GM08714 (cell line): ENCODE measurements at regions not wholly inside any gene's neighbourhood (a gene's known extent, or its start where the extent isn't known, plus 50 kb on each side); places are given as distances from the start of the nearest gene placed in this dataset.
"Not testable (repeated sequence)": the region's sequence is repeated elsewhere in the genome, so short reads cannot be mapped to it uniquely, and the experiment has no call there.

ENCODE experiments used
- H3K4me3 ChIP-seq: fragments of 200-500 bp; sonication (Bioruptor generic); 2 replicates; pipeline ENCODE4 v1.5.1; 2014; ENCODE audit warnings: mild to moderate bottlenecking, low read length, inconsistent platforms
- ZNF274 ChIP-seq: IDR thresholded peaks from 2 replicates; pipeline ENCODE4 v1.6.1; 2012; ENCODE audit warnings: mild to moderate bottlenecking, low read depth, low read length

DNA sequence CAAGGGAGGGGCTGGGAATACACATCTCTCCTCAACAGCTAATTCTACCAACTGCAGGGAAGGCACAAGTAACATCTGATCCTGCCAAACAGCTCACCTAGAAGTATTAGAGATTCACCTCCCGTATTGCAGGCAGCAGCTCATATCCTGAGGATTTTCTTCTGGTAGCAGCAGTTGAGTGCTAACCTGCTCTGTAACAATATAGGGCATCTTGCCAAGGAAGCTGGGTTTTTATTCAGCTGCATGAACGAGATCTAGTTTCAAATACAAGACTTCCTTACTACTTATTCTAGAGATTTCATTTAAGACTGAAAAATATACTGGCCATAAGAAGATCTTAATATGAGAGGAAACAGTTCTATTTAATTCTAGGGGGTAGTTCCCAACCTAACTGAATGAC lies 261.4 kb upstream of the USP15 start:
- TF ChIP-seq ZNF274: no peak
- no peak overlapping the region for H3K4me3 ChIP-seq

DNA sequence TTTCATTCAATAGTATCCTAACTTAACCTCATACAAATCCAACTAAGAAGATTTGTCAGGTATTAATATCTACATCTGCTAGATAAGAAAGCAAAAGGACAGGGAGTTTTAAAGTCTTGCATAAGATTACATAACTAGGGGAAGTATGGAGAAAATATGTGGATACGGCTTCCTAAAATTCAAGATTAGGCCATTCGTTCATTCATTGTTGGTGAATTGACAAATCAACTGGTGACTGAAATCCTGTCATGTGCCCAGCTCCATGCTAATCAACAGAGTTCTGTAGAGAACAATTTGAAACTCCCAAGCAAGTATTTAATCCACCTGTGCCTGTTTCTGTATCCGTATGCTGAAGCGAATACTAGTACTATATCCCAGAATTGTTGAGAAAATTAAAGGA lies 260.9 kb upstream of the USP15 start:
- TF ChIP-seq ZNF274: no peak
- no peak overlapping the region for H3K4me3 ChIP-seq

DNA sequence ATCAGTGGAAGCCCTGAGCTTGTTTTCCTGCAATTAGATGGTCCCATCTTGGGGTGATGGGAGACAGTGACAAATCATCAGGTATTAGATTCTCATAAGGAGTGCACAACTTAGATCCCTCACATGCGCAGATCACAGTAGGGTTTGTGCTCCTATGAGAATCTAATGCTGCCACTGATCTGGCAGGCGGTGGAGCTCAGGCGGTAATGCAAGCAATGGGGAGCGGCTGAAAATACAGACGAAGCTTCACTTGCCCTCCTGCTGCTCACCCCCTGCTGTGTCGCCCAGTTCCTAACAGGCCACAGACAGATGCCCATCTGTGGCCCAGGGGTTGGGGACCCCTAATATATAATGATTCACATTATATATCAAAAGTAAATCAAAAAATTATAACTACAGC lies 258.8 kb upstream of the USP15 start:
- no peak for TF ChIP-seq ZNF274

DNA sequence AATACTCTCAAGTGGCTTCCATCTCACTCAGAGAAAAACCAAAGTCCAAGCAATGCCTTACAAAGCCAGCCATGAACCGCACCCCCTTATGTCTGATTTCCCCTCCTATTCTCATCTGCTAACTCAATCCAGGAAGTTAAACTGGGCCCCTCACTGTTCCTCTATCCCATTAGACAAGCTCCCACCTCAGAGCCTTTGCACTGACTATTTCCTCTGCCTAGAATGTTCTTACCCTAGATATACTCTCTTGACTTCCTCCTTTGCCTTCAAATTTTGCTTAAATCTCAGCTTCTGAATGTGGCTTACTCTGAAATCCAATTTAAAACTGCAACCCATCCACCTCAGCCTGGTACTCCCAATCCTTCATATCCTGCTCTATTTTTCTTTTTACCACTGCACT lies 257.0 kb upstream of the USP15 start:
- no peak overlapping the region for H3K4me3 ChIP-seq
- TF ChIP-seq ZNF274: no peak

More for the DNA sequence above, 258.8 kb upstream of the USP15 start:
- no peak overlapping the region for H3K4me3 ChIP-seq

DNA sequence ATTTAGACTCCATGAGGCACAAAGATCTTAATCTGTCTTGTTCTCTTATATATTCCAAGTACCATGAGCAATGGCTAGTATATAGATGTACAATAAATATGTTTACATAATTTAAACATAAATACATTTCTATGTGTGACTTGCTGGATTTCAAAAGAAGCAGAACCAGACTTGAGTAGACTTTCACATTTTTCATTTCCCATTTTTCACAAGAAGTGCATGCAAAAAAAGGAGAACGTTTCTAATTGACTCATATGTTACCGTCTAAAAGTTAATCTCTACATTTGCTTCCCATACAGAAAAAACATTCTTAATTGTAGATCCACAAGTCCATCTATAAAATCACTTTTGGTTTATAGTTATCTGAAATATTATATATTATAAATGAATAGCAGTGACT lies 256.5 kb upstream of the USP15 start:
- TF ChIP-seq ZNF274: no peak
- no peak overlapping the region for H3K4me3 ChIP-seq

DNA sequence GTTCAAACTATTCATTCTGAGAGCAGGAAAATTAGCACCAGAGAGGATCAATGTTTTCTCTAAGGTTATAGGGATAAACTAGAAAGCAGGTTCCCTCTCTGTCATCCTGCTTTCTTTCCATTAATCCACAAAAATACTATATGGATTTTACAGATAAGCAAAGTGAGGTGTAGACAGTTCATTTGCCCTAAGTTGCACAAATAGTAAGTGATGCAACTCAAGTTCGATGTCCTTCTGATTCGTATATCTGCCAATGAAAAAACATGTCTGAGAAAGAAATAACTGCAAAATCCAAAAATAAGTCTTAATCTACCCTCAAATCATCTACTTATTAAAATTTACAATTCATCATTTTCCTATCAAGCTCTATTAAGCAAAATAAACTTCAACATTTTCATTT lies 254.6 kb upstream of the USP15 start:
- no peak for TF ChIP-seq ZNF274
- no peak overlapping the region for H3K4me3 ChIP-seq

DNA sequence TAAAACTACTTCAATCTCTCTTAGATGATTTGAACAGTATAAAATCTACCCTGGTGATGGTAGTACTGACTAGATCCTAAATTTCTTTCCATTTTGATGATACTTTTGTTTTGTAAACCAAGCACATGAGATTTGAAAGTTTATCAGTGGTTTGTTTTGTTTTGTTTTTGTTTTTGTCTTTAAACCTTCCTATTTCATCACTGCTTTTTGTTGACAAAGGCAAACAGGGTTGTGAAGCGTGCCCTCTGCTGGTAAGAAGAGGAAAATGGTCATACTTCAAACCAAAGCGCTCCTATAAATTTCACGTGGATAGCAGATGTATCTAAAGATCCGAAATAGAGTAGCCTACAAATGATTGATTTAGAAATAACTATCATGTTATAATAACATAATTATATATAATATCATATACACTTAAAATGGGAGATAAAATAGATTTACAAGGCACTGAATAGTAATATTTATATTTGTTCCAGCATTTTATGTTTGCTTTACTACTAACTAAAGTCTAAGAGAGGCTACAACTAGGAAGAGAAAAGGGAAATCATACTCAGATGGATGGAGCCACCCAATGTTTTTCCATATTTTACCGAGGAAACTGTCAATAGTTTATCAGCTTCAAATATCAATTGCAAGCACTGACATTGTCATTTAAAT lies 254.0 kb upstream of the USP15 start:
- no peak overlapping the region for H3K4me3 ChIP-seq
- TF ChIP-seq ZNF274: no peak

DNA sequence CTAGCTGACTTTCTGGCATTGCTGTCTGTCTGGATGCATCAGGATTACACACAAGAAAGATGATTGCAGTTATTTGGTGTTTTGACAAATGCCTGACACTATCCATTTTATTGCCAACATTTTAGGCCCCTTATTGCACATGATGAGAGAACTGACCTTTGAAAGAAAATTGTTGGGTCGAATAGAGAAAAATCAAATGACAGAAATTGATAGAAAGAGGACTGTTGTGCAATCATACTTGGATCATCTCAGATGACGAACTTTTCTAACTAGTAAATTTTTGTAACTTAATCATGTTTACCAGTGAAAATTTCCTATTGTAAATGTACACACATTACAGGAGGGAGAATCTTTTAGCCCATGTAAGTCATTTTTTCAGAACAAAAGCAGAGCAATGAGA lies 251.5 kb upstream of the USP15 start:
- no peak for TF ChIP-seq ZNF274
- no peak overlapping the region for H3K4me3 ChIP-seq

DNA sequence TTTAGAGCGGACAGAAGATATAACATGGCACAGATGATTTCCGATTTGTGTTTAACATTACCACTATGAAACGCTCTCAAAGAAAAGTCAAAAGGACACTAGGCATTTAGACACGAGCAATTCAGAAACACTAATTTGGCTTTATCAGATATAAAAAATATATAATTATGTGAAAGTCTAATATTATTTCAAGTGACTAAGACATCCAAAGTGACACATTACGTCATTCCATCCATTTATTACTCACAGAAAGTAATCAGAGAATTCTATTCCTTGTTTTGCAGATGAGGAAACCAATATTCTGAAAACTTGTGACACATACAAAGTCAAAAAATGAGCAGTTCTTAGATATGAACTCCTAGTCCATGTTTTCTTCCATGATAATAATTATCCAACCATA lies 250.8 kb upstream of the USP15 start:
- H3K4me3 ChIP-seq: no peak overlapping the region
- TF ChIP-seq ZNF274: no peak

DNA sequence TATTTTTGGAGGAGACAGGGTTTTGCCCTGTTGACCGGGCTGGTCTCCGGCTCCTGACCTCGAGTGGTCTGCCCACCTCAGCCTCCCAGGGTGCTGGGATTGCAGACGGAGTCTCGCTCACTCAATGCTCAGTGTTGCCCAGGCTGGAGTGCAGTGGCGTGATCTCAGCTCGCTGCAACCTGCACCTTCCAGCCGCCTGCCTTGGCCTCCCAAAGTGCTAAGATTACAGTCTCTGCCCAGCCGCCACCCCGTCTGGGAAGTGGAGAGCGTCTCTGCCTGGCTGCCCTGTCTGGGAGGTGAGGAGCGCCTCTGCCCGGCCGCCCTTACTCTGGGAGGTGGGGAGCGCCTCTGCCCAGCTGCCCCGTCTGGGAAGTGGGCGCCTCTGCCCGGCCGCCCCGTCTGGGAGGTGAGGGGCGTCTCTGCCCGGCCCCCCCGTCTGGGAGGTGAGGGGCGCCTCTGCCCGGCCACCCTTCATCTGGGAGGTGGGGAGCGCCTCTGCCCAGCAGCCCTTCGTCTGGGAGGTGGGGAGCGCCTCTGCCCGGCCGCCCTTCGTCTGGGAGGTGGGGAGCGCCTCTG lies 249.8 kb upstream of the USP15 start:
- H3K4me3 ChIP-seq: not testable (repeated sequence)

DNA sequence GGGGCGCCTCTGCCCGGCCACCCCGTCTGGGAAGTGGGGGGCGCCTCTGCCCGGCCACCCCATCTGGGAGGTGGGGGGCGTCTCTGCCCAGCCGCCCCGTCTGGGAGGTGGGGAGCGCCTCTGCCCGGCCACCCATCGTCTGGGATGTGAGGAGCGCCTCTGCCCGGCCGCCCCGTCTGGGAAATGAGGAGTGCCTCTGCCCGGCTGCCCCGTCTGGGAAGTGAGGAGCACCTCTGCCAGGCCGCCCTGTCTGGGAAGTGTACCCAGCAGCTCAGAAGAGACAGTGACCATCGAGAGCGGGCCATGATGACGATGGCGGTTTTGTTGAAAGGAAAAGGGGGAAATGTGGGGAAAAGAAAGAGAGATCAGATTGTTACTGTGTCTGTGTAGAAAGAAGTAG lies 249.2 kb upstream of the USP15 start:
- H3K4me3 ChIP-seq: not testable (repeated sequence)

DNA sequence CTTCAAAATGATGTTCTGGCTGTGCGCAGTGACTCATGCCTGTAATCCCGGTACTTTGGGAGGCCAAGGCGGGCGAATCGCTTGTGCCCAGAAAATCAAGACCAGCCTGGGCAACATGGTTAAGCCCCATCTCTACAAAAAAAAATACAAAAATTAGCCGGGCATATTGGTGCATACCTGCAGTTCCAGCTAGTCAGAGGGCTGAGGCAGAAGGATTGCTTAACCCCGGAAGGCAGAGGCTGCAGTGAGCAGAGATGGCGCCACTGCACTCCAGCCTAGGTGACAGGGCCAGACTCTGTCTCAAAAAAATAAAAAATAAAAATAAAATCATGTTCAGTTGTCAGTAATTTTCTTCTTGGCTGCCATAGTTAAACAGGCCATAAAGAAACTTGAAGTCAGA lies 245.9 kb upstream of the USP15 start:
- no peak for TF ChIP-seq ZNF274

DNA sequence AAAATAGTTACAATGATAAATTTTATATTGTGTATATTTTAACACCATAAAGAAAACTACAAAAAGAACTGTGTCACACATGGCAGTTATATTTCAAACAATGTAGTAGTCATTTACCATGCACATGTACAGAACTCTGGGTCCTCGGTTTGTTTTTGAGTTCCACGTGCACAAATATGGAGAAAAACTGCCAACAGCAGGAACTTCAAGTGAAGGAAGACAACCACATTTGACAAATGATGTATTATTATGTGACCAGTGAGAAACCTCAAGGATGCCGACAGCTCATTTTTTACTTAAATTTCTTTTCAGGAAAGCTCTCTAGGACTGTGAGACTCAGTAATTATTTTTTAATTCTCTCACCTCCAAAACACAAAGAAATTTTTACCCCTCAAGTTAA lies 244.2 kb upstream of the USP15 start:
- TF ChIP-seq ZNF274: no peak
- no peak overlapping the region for H3K4me3 ChIP-seq

More for the DNA sequence above, 245.9 kb upstream of the USP15 start:
- no peak overlapping the region for H3K4me3 ChIP-seq

DNA sequence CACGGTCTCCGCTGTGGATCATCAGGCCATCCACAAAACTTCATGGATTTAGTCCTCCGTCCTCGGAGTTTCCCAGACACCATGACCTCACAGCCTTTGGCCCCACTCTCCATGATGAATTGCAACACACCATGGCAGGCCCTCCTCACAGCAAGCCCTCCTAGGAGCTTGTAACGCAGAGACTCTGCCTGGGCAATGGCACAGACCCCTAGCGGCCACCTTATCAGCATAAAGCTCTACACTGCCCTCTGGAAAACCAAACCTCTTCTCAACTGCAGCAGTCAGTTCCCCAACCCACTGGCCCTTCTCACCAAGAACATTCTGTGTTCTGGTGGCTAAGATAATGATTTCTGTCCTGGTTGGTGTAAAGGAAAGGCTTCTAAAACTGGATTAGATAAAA lies 238.4 kb upstream of the USP15 start:
- no peak for TF ChIP-seq ZNF274
- H3K4me3 ChIP-seq: no peak overlapping the region

DNA sequence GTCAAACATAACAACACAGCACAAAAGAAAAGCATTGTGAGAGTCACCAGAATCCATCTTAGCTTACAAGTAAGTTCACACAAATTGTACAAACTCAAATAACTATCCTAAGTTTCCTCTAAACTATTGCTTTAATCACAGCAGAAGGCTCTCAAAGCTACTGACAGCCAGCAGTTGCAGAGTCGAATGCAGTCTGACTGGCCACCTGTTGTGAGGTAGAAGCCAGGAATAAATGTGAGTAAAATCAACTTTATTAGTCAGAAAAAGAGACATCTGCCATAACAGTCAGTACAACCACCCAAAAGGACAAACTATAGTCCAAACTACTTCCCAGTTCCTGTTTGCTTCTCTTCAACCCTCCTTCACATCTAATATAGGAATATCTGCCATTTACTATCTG lies 231.7 kb upstream of the USP15 start:
- no peak for TF ChIP-seq ZNF274
- no peak overlapping the region for H3K4me3 ChIP-seq

DNA sequence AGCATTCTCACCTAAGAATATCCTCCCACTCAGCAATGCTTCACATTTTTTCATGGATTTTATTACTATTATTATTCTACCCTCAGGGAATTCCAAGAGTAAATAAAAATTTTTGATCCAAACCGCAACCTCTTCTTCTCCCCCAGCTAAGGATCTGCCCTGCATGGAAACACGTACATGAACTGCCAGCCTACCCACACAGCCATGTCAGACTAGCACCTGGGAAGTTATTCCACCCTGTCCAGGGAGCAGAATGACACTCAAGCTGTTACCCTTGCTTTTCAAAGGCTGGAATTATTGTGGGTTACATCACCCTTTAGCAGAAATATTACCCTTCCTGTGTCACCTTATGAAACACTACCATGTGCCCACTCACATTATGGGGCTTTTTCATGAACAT lies 227.3 kb upstream of the USP15 start:
- no peak for TF ChIP-seq ZNF274
- no peak overlapping the region for H3K4me3 ChIP-seq

DNA sequence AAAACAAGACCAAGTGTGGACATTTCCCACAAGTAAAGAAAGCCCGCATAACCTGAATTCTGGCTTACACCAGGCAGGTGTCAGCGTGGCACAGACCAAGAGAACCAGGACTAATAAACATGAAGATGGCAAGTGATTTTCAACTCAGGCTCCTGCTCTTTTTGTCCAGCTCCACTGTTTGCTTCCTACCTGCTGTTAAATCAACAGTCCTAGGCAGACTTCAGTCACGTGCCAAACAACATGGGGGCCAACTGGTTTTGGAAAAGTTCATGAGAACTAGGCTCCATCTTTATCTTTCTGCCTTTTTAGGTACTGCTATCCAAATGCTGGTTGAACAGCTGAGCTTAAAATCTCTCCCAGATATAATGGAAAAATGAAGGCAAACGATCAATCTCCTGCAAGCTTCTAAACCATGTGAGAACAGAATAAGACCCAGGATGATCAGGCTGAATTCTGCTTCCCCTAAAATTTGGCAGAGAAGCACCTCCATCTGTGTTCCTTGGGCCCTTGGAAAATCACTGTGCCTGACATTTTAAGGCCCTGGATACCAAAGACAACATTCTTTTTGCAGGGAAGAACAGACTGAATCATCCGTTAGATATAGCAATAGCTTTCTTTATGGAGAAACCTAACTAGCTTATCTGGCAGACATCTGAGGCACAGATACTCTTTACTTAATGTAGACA lies 215.6 kb upstream of the USP15 start:
- no peak for TF ChIP-seq ZNF274
- no peak overlapping the region for H3K4me3 ChIP-seq
